GF-D8 (cell line): ENCODE measurements at regions not wholly inside any gene's neighbourhood (a gene's known extent, or its start where the extent isn't known, plus 50 kb on each side); places are given as distances from the start of the nearest gene placed in this dataset.
"Not testable (repeated sequence)": the region's sequence is repeated elsewhere in the genome, so short reads cannot be mapped to it uniquely, and the experiment has no call there.

Experiments
- DNase-seq: peaks from one replicate; lab custom pipeline; 2025; lab: John Stamatoyannopoulos, UW

DNA sequence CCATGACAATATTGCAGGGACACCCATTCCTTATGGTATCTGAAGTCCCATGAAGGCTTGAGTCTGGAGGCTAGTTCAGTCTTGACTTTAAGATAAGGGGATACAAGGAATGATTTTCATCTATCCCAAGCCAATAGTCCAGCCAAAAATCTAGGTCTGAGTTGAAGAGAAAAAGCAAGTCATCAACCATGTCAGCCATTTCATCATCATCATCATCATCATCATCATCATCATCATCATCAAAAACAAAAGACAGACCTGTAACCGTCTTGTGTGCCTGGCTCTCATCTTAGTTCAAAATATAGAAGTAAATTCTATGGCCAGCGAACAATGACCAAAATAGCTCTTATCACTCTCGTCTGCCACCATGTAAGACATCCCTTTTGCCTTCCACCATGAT lies 59.5 kb upstream of the FAM90A26 start:
- DNase-seq, result not testable (repeated sequence)

GRCh38 chr4:9103148-9103524 lies 67.1 kb upstream of the FAM90A26 start:
- not testable (repeated sequence) for DNase-seq

- DNase-seq, result not testable (repeated sequence)
These were observed 67.6 kb upstream of the FAM90A26 start for GRCh38 chr4:9102471-9103147.

DNA sequence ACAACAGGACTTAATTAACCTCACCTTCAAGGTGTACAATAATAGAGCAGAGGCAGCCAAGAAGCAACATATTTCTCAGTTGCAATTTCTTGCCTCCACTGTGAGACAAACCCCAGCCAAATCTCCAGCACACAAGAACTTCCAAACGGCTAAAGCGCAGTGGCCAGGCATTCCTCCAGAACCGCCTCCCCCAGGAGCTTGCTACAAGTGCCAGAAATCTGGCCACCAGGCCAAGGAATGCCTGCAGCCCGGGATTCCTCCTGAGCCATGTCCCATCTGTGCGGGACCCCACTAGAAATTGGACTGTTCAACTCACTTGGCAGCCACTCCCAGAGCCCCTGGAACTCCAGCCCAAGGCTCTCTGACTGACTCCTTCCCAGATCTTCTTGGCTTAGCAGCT lies 73.9 kb upstream of the FAM90A26 start:
- not testable (repeated sequence) for DNase-seq

- not testable (repeated sequence) for DNase-seq
These were observed 91.4 kb upstream of the FAM90A26 start for GRCh38 chr4:9078796-9079195.

DNA sequence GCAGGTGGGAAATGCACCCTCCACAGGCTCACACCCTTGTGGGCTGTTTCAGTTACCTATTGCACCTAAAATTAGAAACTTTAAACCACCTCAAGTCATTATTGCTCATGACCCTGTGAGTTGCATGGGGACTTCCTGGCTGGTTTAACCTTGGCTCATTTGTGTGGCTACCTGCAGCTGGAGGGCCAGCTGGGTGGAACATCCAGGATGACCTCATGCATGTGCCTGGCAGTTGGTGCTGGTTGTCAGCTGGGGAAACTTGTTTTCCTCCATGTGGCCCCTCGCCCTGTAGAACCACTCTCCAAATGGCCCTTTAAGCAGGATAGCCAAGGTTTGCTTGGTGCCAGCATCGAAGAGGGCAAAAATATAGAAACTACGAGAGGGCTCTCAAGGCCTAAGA lies 93.2 kb upstream of the FAM90A26 start:
- DNase-seq, result not testable (repeated sequence)

DNA sequence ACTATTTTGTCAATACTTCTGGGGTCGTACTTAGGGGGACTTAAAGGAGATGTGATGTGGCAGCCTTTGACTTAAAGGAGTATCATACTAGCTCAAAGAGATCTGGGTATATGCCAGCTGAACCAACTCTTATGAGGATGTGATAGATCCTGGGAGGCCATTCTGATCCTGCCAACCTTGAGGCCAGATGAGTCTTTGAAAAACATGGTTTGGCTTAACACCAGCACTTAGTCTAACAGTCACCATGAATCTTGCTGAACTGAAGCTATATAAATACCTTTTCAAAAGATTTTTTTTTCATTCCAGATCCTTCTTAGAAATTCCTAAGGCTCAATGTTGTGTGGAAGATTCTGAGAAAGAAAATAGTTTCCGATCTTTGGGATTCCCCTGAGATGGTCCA lies 93.7 kb upstream of the FAM90A26 start:
- DNase-seq, result not testable (repeated sequence)

GRCh38 chr4:9073371-9073770 lies 96.8 kb upstream of the FAM90A26 start:
- DNase-seq, result not testable (repeated sequence)

- not testable (repeated sequence) for DNase-seq
These were observed 97.5 kb upstream of the FAM90A26 start for GRCh38 chr4:9072521-9073220.

GRCh38 chr4:9067923-9068322 lies 102.3 kb upstream of the FAM90A26 start:
- DNase-seq, result not testable (repeated sequence)

- not testable (repeated sequence) for DNase-seq
These were observed 106.6 kb upstream of the FAM90A26 start for GRCh38 chr4:9063612-9064011.

DNA sequence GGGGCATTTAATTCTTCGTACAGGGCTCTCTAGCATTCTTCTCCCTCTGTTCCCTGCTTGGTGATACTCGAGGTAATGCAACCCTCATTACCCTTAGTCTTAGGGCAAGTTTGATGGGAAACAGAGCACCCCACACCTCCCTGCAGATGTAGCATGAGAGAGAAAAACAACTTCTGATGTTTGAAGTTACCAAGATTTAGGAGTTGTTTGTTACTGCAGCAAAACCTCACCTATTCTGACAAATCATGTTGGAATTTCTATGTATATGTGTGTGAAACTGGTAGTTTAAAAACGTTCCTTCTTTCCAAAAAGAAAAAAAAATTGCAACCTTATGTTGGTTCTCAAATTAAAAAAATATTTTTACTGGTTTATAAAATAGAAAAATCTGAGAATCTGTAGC lies 145.3 kb upstream of the FAM90A26 start:
- not testable (repeated sequence) for DNase-seq

GRCh38 chr4:9009792-9010191 lies 138.2 kb upstream of the HMX1 start:
- DNase-seq, result not testable (repeated sequence)

- not testable (repeated sequence) for DNase-seq
These were observed 136.8 kb upstream of the HMX1 start for GRCh38 chr4:9008407-9008806.

DNA sequence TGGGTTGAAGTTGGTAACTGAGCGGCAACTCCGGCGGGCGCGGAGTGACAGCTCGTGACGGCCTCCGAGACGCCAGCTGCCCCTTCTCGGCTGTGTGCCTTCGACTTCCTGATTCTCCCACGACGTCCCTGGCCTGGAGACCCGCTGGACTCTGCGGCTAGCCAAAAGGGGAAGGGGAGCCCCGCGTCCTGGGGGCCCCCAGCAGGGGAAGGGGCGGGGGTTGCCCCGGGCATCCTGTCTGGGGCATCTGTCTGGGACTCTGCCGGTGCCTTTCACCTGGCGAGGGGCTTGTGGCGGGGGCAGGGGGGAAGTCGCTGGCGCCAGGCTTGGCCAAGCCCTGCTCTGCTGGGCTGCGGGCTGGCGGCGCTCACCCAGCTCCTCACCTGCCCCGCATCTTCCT lies 129.5 kb upstream of the HMX1 start:
- DNase-seq, result not testable (repeated sequence)

GRCh38 chr4:9000505-9001001 lies 128.9 kb upstream of the HMX1 start:
- DNase-seq, result not testable (repeated sequence)

DNA sequence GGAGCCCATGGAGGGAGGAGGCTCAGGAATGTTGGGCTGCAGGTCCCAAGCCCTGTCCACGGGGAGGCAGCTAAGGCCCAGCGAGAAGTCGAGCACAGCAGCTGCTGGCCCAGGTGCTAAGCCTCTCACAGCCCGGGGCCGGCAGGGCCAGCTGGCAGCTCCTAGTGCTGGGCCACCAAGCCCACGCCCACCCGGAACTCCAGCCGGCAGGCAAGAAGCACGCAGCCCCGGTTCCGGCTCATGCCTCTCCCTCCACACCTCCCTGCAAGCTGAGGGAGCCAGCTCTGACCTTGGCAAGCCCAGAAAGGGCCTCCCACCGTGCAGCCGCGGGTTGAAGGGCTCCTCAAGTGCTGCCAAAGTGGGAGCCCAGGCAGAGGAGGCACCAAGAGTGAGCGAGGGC lies 121.3 kb upstream of the HMX1 start:
- DNase-seq, result not testable (repeated sequence)

GRCh38 chr4:8991449-8991848 lies 119.8 kb upstream of the HMX1 start:
- not testable (repeated sequence) for DNase-seq

DNA sequence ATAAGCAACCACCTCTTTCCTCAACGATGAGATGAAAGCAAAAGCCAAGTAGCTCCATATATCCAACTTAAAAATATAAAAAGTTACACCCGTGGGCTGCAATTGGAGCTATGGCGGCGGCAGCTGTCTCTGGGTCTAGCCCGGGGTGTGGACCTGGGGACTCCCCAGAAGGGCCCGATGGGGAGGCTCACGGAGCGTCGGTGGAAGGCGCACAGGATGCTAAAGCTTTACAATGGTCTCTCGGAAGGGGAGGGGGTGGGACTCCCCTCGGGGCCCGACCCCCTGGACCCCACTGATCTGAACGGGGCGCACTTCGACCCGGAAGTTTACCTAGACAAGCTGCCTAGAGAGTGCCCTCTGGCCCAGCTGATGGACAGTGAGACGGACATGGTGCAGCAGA lies 118.7 kb upstream of the HMX1 start:
- not testable (repeated sequence) for DNase-seq

GRCh38 chr4:8985786-8986185 lies 114.1 kb upstream of the HMX1 start:
- not testable (repeated sequence) for DNase-seq

GRCh38 chr4:8984641-8985040 lies 113.0 kb upstream of the HMX1 start:
- DNase-seq, result not testable (repeated sequence)

- not testable (repeated sequence) for DNase-seq
These were observed 112.3 kb upstream of the HMX1 start for GRCh38 chr4:8983921-8984320.

GRCh38 chr4:8976466-8977128 lies 105.0 kb upstream of the HMX1 start:
- DNase-seq, result not testable (repeated sequence)
